ENCODE measurements at regions not wholly inside any gene's neighbourhood (a gene's known extent, or its start where the extent isn't known, plus 50 kb on each side); places are given as distances from the start of the nearest gene placed in this dataset.

DNA sequence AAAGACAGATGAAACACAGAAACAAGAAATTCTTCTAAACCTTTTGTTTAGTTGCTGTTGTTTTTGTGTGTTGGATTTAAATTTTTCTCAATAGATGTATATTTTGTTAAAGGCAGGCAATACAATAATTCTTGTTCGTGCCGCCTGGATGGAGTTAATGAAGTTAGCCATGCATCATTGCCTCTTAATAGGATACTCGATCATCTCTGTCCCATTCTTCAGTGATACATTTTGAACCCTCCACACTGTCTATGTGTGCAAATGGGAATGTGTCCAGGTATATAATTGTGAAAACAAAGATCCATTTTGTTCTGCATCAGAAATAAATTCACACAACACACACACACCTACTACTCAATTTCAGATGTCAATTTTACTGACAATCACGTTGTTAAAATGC is 186.6 kb upstream of the ADAMTS16 start:
- no peak overlapping the region for H3K4me3 ChIP-seq (ENCODE audit: low read depth, low read length, poor library complexity, severe bottlenecking)
- H3K79me2 ChIP-seq (ENCODE audit: insufficient read depth, low read depth, low read length): no peaks in the 10 kb centered on the region
- TF ChIP-seq, protein P1, sequence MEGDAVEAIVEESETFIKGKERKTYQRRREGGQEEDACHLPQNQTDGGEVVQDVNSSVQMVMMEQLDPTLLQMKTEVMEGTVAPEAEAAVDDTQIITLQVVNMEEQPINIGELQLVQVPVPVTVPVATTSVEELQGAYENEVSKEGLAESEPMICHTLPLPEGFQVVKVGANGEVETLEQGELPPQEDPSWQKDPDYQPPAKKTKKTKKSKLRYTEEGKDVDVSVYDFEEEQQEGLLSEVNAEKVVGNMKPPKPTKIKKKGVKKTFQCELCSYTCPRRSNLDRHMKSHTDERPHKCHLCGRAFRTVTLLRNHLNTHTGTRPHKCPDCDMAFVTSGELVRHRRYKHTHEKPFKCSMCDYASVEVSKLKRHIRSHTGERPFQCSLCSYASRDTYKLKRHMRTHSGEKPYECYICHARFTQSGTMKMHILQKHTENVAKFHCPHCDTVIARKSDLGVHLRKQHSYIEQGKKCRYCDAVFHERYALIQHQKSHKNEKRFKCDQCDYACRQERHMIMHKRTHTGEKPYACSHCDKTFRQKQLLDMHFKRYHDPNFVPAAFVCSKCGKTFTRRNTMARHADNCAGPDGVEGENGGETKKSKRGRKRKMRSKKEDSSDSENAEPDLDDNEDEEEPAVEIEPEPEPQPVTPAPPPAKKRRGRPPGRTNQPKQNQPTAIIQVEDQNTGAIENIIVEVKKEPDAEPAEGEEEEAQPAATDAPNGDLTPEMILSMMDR (conservative IDR thresholded peaks at IDR 0.05; ENCODE audit: low read length): no peak
- TF ChIP-seq EZH2phosphoT487 (IDR thresholded peaks at IDR 0.05; ENCODE audit: borderline replicate concordance, low read depth, low read length): no peak
- no peaks in the 10 kb centered on the region for H3K9me3 ChIP-seq (ENCODE audit: low read length)
- H3K27ac ChIP-seq (ENCODE audit: low read depth, low read length, poor library complexity, severe bottlenecking): no peak overlapping the region
- no peaks in the 10 kb centered on the region for H3K4me1 ChIP-seq (ENCODE audit: insufficient read depth, low read length, poor library complexity, severe bottlenecking)
- no peaks in the 10 kb centered on the region for H4K20me1 ChIP-seq (ENCODE audit: insufficient read depth, low read length)
- POLR2A ChIA-PET: no interaction called here
- no peaks in the 10 kb centered on the region for H3K9me2 ChIP-seq (ENCODE audit: insufficient read depth, low read length)
- no peaks in the 10 kb centered on the region for H3K36me3 ChIP-seq (ENCODE audit: insufficient read depth, low read length)
- no peak for DNase-seq (ENCODE audit: low spot score)
- no peak overlapping the region for H3K4me2 ChIP-seq (ENCODE audit: low read length)
- no peak overlapping the region for H2AFZ ChIP-seq (ENCODE audit: low read length)
- CTCF ChIA-PET (ENCODE audit: unreplicated experiment): no interaction called here
- intact Hi-C loops (cut with micrococcal nuclease; ENCODE audit: unreplicated experiment): no loop called here
- no TSS peak for BruUV-seq (replicated peaks)

DNA sequence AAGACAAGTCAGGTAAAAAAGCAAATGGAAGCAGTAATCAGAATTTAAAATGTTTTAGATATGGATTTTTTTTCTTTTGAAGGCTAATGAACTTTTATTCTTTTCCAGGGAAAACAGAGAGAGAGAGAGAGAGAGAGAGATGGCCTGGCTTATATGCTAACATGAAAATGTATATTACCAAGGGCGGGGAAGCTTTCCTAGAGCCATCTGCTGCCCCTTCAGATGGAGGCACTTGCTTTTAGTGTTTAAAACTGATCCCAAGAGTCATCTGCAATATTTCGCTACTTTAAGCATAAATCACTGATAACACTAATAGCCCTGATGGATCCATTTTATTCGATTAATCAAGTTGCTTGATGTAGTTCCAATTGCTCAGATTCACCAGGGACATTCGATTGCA is 186.1 kb upstream of the ADAMTS16 start:
- no peaks in the 10 kb centered on the region for H3K9me3 ChIP-seq (ENCODE audit: low read length)
- BruUV-seq (replicated peaks): no TSS peak
- H3K4me2 ChIP-seq (ENCODE audit: low read length): no peak overlapping the region
- H3K4me3 ChIP-seq (ENCODE audit: low read depth, low read length, poor library complexity, severe bottlenecking): no peak overlapping the region
- no peaks in the 10 kb centered on the region for H3K36me3 ChIP-seq (ENCODE audit: insufficient read depth, low read length)
- ChIA-PET POLR2A (no interaction called here), CTCF (ENCODE audit: unreplicated experiment) (no interaction called here)
- DNase-seq (ENCODE audit: low spot score): no peak
- no peaks in the 10 kb centered on the region for H3K9me2 ChIP-seq (ENCODE audit: insufficient read depth, low read length)
- H2AFZ ChIP-seq (ENCODE audit: low read length): no peak overlapping the region
- H4K20me1 ChIP-seq (ENCODE audit: insufficient read depth, low read length): no peaks in the 10 kb centered on the region
- intact Hi-C loops (cut with micrococcal nuclease; ENCODE audit: unreplicated experiment): no loop called here
- no peak for TF ChIP-seq EZH2phosphoT487 (IDR thresholded peaks at IDR 0.05; ENCODE audit: borderline replicate concordance, low read depth, low read length)
- TF ChIP-seq, protein P1 (conservative IDR thresholded peaks at IDR 0.05; ENCODE audit: low read length): no peak
- H3K4me1 ChIP-seq (ENCODE audit: insufficient read depth, low read length, poor library complexity, severe bottlenecking): no peaks in the 10 kb centered on the region
- H3K79me2 ChIP-seq (ENCODE audit: insufficient read depth, low read depth, low read length): no peaks in the 10 kb centered on the region
- H3K27ac ChIP-seq (ENCODE audit: low read depth, low read length, poor library complexity, severe bottlenecking): no peak overlapping the region

DNA sequence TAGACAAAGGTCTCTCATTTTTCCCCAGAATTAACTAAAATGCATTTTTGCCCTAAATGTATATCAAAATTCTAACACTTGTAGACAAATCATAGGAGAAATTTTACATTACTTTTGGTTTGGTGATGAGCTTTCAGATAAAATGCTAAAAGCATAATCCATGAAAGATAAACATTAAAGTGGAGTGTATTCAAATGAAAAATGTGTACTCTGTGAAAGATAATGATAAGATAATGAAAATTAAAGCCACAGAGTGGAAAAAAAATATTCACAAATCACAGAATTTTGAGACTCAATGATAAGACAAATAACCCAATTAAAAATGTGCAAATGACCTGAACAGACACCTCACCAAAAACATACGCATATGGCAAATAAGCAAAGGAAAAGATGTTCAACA is 176.9 kb upstream of the ADAMTS16 start:
- Histone ChIP-seq H3K27ac (ENCODE audit: low read depth, low read length, poor library complexity, severe bottlenecking) (no peak overlapping the region), H3K36me3 (ENCODE audit: insufficient read depth, low read length) (no peaks in the 10 kb centered on the region), H3K4me2 (ENCODE audit: low read length) (no peak overlapping the region), H3K4me3 (ENCODE audit: low read depth, low read length, poor library complexity, severe bottlenecking) (no peak overlapping the region), H3K9me3 (ENCODE audit: low read length) (no peaks in the 10 kb centered on the region), H3K4me1 (ENCODE audit: insufficient read depth, low read length, poor library complexity, severe bottlenecking) (no peaks in the 10 kb centered on the region), H2AFZ (ENCODE audit: low read length) (no peak overlapping the region), H3K9me2 (ENCODE audit: insufficient read depth, low read length) (no peaks in the 10 kb centered on the region), H3K79me2 (ENCODE audit: insufficient read depth, low read depth, low read length) (no peaks in the 10 kb centered on the region), H4K20me1 (ENCODE audit: insufficient read depth, low read length) (no peaks in the 10 kb centered on the region)
- TF ChIP-seq, protein P1 (conservative IDR thresholded peaks at IDR 0.05; ENCODE audit: low read length): no peak
- no peak for TF ChIP-seq EZH2phosphoT487 (IDR thresholded peaks at IDR 0.05; ENCODE audit: borderline replicate concordance, low read depth, low read length)
- BruUV-seq (replicated peaks): no TSS peak
- DNase-seq (ENCODE audit: low spot score): no peak
- CTCF ChIA-PET (ENCODE audit: unreplicated experiment): no interaction called here
- POLR2A ChIA-PET: no interaction called here
- intact Hi-C loops (cut with micrococcal nuclease; ENCODE audit: unreplicated experiment): no loop called here

Data from OCI-LY7 (cell line).